OCI-LY7 (cell line): ENCODE measurements at regions not wholly inside any gene's neighbourhood (a gene's known extent, or its start where the extent isn't known, plus 50 kb on each side); places are given as distances from the start of the nearest gene placed in this dataset.

Experiments used
- BruUV-seq: library from RNA; stranded (reverse); fragments of 400-500 nt; replicated peaks from 2 replicates; lab custom pipeline; 2021; lab: Mats Ljungman, UMichigan
- CTCF ChIA-PET: fragments of 300-600 bp; sonication (Branson Sonifier 250); formaldehyde crosslinking; loops from one replicate; lab custom pipeline; 2022; ENCODE audit warnings: antibody characterized with exemption; ENCODE audit not compliant: unreplicated experiment; lab: Charles Lee
- POLR2A ChIA-PET: fragments of 300-600 bp; sonication (Branson Sonifier 250); formaldehyde crosslinking; loops from one replicate; lab custom pipeline; 2022; ENCODE audit warnings: antibody characterized with exemption; lab: Charles Lee
- DNase-seq: peaks from one replicate; pipeline ENCODE4 v3.0.0-alpha.2; 2015; ENCODE audit warnings: low spot score
- H2AFZ ChIP-seq: fragments of 200-600 bp; sonication (generic), shearing (Covaris generic); 2 replicates; pipeline ENCODE4 v1.6.1; 2014; ENCODE audit warnings: mild to moderate bottlenecking, antibody characterized with exemption, low read length, moderate library complexity
- H3K27ac ChIP-seq: fragments of 200-600 bp; sonication (generic); 2 replicates; pipeline ENCODE4 v1.5.1; 2014; ENCODE audit warnings: mixed run types, low read depth, mild to moderate bottlenecking, moderate library complexity, low read length, inconsistent platforms; ENCODE audit not compliant: poor library complexity, severe bottlenecking
- H3K36me3 ChIP-seq: fragments of 200-600 bp; sonication (generic); 2 replicates; pipeline ENCODE4 v1.6.1; 2014; ENCODE audit warnings: mild to moderate bottlenecking, antibody characterized with exemption, low read length, moderate library complexity, mixed read lengths; ENCODE audit not compliant: insufficient read depth
- H3K4me1 ChIP-seq: fragments of 200-600 bp; sonication (generic); 2 replicates; pipeline ENCODE4 v1.5.1; 2014; ENCODE audit warnings: mild to moderate bottlenecking, low read length; ENCODE audit not compliant: insufficient read depth, poor library complexity, severe bottlenecking
- H3K4me2 ChIP-seq: fragments of 200-600 bp; sonication (generic); 2 replicates; pipeline ENCODE4 v1.6.1; 2014; ENCODE audit warnings: mild to moderate bottlenecking, low read length
- H3K4me3 ChIP-seq: fragments of 200-600 bp; sonication (generic); 2 replicates; pipeline ENCODE4 v1.5.1; 2014; ENCODE audit warnings: mild to moderate bottlenecking, low read depth, low read length; ENCODE audit not compliant: poor library complexity, severe bottlenecking
- H3K79me2 ChIP-seq: fragments of 200-600 bp; sonication (generic); 2 replicates; pipeline ENCODE4 v1.6.1; 2016; ENCODE audit warnings: low read depth, mild to moderate bottlenecking, low read length, moderate library complexity, mixed read lengths; ENCODE audit not compliant: insufficient read depth
- H3K9me2 ChIP-seq: fragments of 200-600 bp; sonication (generic); 2 replicates; pipeline ENCODE4 v1.6.1; 2016; ENCODE audit warnings: mild to moderate bottlenecking, low read length, mixed read lengths; ENCODE audit not compliant: insufficient read depth
- H3K9me3 ChIP-seq: fragments of 200-600 bp; sonication (generic); 2 replicates; pipeline ENCODE4 v1.6.1; 2014; ENCODE audit warnings: mild to moderate bottlenecking, mixed run types, low read length, mixed read lengths
- H4K20me1 ChIP-seq: fragments of 200-600 bp; sonication (generic); 2 replicates; pipeline ENCODE4 v1.6.1; 2014; ENCODE audit warnings: mild to moderate bottlenecking, antibody characterized with exemption, low read length, moderate library complexity, mixed read lengths; ENCODE audit not compliant: insufficient read depth
- CTCF ChIP-seq: fragments of 200-600 bp; sonication (generic); conservative IDR thresholded peaks from 2 replicates; pipeline ENCODE4 v1.5.1; 2014; ENCODE audit warnings: mild to moderate bottlenecking, antibody characterized with exemption, low read length, moderate library complexity, mixed read lengths
- EZH2phosphoT487 ChIP-seq: fragments of 200-600 bp; sonication (generic); IDR thresholded peaks from 2 replicates; pipeline ENCODE4 v1.6.1; 2018; ENCODE audit warnings: low read depth, borderline replicate concordance, mild to moderate bottlenecking, mixed run types, antibody characterized with exemption, low read length, moderate library complexity, mixed read lengths
- intact Hi-C: fragments of 100-400 bp; cut with micrococcal nuclease; formaldehyde crosslinking; loops from one replicate; pipeline ENCODE4 v1.10.0; 2022; ENCODE audit not compliant: unreplicated experiment

GRCh38 chr3:64924961-64925360, 237.2 kb upstream of the ADAMTS9 start:
- no peaks in the 10 kb centered on the region for H3K79me2 ChIP-seq
- no peaks in the 10 kb centered on the region for H4K20me1 ChIP-seq
- no peak for DNase-seq
- no peaks in the 10 kb centered on the region for H3K4me1 ChIP-seq
- no peaks in the 10 kb centered on the region for H3K36me3 ChIP-seq
- no peaks in the 10 kb centered on the region for H3K9me3 ChIP-seq
- no peak overlapping the region for H3K4me3 ChIP-seq
- POLR2A ChIA-PET, result interaction anchor here (0.6 to 1.1 kb wide), 3 partner anchors 14 to 97 kb away, joined by 3 read pairs; no protein-coding TSS in a partner anchor
- H2AFZ ChIP-seq, result no peak overlapping the region
- no TSS peak for BruUV-seq
- no peak for TF ChIP-seq CTCF
- no peak for TF ChIP-seq EZH2phosphoT487
- H3K4me2 ChIP-seq, result no peak overlapping the region
- no peaks in the 10 kb centered on the region for H3K9me2 ChIP-seq
- CTCF ChIA-PET, result no interaction called here
- H3K27ac ChIP-seq, result no peak overlapping the region
- intact Hi-C loops, result no loop called here

GRCh38 chr3:64922213-64922612, 234.4 kb upstream of the ADAMTS9 start:
- intact Hi-C loops, result no loop called here
- DNase-seq, result no peak
- BruUV-seq, result no TSS peak
- no peaks in the 10 kb centered on the region for H3K36me3 ChIP-seq
- ChIA-PET POLR2A (interaction anchor here (0.6 kb wide), 1 partner anchor 96 kb away, joined by 4 read pairs; no protein-coding TSS in a partner anchor), CTCF (no interaction called here)
- no peak overlapping the region for H3K4me2 ChIP-seq
- no peak overlapping the region for H3K27ac ChIP-seq
- H2AFZ ChIP-seq, result no peak overlapping the region
- no peaks in the 10 kb centered on the region for H3K79me2 ChIP-seq
- no peak for TF ChIP-seq EZH2phosphoT487
- no peak for TF ChIP-seq CTCF
- no peaks in the 10 kb centered on the region for H3K9me2 ChIP-seq
- no peak overlapping the region for H3K4me3 ChIP-seq
- no peaks in the 10 kb centered on the region for H3K4me1 ChIP-seq
- H4K20me1 ChIP-seq, result no peaks in the 10 kb centered on the region
- H3K9me3 ChIP-seq, result no peaks in the 10 kb centered on the region

- Histone ChIP-seq H3K27ac (no peak overlapping the region), H2AFZ (no peak overlapping the region), H3K4me3 (no peak overlapping the region), H3K36me3 (no peaks in the 10 kb centered on the region), H3K4me1 (no peaks in the 10 kb centered on the region), H3K79me2 (no peaks in the 10 kb centered on the region), H3K9me3 (no peaks in the 10 kb centered on the region), H4K20me1 (no peaks in the 10 kb centered on the region), H3K9me2 (no peaks in the 10 kb centered on the region), H3K4me2 (no peak overlapping the region)
- DNase-seq, result no peak
- intact Hi-C loops, result no loop called here
- ChIA-PET CTCF (no interaction called here), POLR2A (interaction anchor here (0.6 kb wide), 1 partner anchor 95 kb away, joined by 4 read pairs; no protein-coding TSS in a partner anchor)
- BruUV-seq, result no TSS peak
- TF ChIP-seq EZH2phosphoT487, result no peak
Measured at GRCh38 chr3:64921281-64922065, 233.7 kb upstream of the ADAMTS9 start.
